ENCODE measurements at regions not wholly inside any gene's neighbourhood (a gene's known extent, or its start where the extent isn't known, plus 50 kb on each side); places are given as distances from the start of the nearest gene placed in this dataset.

DNA sequence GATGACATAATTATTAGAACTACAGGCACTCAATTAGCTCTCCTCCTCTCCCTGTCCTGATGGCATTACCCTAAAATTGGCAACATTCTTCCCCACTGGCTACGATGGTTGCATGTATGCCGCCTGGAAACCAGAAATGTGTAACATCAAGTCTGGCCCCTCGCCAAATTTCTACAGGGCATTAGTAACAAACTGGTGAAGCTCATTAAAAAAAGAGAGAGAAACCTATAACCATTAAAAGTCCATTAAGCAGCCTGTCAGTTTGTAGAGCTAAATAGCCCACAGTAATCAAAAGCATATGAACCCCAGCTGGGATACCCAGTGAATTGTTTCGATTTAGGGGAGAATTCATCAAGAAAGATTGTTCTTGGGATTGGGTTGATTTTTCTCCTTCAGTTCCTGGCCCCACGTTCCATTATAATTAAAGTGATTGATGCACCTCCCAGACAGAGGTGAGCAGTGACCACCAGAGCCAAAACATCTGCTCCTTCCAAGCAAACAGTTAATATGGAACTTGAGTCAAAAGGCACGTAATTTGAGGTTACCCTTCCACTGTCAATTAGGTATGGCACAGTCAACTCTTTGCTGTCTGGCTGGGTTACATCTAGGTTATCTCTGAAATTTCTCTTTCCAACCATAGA, 208.6 kb downstream of the C1D start:
- DNase-seq: no peak
- H3K4me3 ChIP-seq (replicated peaks in 1 of 3): no peak overlapping the region
- H3K27ac ChIP-seq: no peak overlapping the region
- no peaks in the 10 kb centered on the region for H3K36me3 ChIP-seq
- no peaks in the 10 kb centered on the region for H3K27me3 ChIP-seq
- no peak for TF ChIP-seq POLR2A (IDR thresholded peaks at IDR 0.05)
- TF ChIP-seq, protein P1, sequence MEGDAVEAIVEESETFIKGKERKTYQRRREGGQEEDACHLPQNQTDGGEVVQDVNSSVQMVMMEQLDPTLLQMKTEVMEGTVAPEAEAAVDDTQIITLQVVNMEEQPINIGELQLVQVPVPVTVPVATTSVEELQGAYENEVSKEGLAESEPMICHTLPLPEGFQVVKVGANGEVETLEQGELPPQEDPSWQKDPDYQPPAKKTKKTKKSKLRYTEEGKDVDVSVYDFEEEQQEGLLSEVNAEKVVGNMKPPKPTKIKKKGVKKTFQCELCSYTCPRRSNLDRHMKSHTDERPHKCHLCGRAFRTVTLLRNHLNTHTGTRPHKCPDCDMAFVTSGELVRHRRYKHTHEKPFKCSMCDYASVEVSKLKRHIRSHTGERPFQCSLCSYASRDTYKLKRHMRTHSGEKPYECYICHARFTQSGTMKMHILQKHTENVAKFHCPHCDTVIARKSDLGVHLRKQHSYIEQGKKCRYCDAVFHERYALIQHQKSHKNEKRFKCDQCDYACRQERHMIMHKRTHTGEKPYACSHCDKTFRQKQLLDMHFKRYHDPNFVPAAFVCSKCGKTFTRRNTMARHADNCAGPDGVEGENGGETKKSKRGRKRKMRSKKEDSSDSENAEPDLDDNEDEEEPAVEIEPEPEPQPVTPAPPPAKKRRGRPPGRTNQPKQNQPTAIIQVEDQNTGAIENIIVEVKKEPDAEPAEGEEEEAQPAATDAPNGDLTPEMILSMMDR (IDR thresholded peaks at IDR 0.05): no peak
- intact Hi-C loops (cut with DNase I): no loop called here
- H3K9me3 ChIP-seq: no peaks in the 10 kb centered on the region
- 86 to 88% methylated on average over 6 of the region's 6 CpGs for WGBS, 2 donors
- no peaks in the 10 kb centered on the region for H3K4me1 ChIP-seq

DNA sequence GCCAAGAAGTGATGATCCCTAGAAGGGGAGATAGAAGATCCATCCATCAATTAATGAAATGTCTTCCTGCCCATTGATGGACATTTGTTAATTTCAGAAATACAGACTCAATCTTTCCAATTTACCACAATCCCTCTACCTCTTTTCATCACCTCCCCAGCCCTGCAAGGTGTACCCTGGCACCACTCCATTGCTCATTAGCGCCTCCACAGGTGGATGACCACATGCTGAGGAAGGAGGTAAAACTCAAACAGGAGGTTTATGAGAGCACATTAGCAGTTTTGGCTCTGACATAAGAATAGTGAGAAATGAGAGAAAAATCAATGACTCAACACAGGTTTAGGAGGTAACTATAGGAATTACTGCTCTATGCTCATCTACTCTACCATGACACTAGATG, 208.0 kb downstream of the C1D start:
- no peak for TF ChIP-seq POLR2A (IDR thresholded peaks at IDR 0.05)
- TF ChIP-seq, protein P1 (IDR thresholded peaks at IDR 0.05): no peak
- Histone ChIP-seq H3K4me3 (replicated peaks in 1 of 3) (no peak overlapping the region), H3K27me3 (no peaks in the 10 kb centered on the region), H3K4me1 (no peaks in the 10 kb centered on the region), H3K27ac (no peak overlapping the region), H3K36me3 (no peaks in the 10 kb centered on the region), H3K9me3 (no peaks in the 10 kb centered on the region)
- intact Hi-C loops (cut with DNase I): no loop called here
- no peak for DNase-seq
- 72 to 77% methylated on average over 1 of the region's 1 CpG for WGBS, 2 donors

DNA sequence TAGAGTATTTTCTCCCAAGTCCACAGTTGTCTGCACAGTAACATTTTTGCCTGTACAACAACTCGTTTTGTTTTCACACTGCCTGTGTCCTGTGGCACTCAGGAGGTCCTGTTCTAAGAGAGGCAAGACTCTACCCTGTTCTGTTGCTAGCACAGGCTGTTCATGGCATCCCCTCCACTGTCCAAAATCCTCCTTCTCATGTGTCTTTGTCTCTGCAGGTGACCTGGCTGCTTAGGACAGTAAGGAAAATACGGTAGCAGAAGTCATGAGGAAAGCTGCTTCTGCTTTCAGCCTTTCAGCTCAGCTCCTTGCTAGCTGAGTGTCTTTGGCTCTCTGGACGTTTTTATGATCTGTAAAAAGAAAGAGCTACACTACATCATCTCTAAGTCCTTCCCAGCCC, 205.9 kb downstream of the C1D start:
- Histone ChIP-seq H3K27me3 (no peaks in the 10 kb centered on the region), H3K4me3 (replicated peaks in 1 of 3) (no peak overlapping the region), H3K4me1 (no peaks in the 10 kb centered on the region), H3K9me3 (no peaks in the 10 kb centered on the region), H3K27ac (no peak overlapping the region), H3K36me3 (no peaks in the 10 kb centered on the region)
- intact Hi-C loops (cut with DNase I): no loop called here
- TF ChIP-seq, protein P1 (IDR thresholded peaks at IDR 0.05): no peak
- no peak for TF ChIP-seq POLR2A (IDR thresholded peaks at IDR 0.05)
- no peak for DNase-seq
- 53 to 69% methylated on average over 3 of the region's 3 CpGs for WGBS, 2 donors

DNA sequence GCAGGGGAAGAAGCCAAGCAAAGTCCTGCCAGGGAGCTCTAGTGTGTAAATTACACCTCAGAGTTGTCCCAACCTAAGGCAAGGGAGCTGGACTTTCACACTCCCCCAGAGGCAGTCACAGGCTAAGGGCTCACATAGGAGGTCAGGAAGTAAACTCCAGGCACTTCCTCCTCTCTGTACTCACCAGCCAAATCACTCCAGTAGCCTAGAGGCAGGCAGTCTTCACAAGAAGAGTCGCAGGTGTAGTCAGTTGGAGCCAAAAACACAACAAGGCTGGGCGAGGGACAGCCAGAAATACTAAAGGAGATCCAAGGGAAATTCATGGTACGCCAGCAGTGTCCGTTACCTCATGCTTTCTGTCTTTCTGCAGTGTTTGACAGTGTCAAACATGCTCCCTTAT, 205.0 kb downstream of the C1D start:
- Histone ChIP-seq H3K27me3 (no peaks in the 10 kb centered on the region), H3K4me3 (replicated peaks in 1 of 3) (no peak overlapping the region), H3K27ac (no peak overlapping the region), H3K9me3 (no peaks in the 10 kb centered on the region), H3K4me1 (no peaks in the 10 kb centered on the region), H3K36me3 (no peaks in the 10 kb centered on the region)
- TF ChIP-seq POLR2A (IDR thresholded peaks at IDR 0.05): no peak
- TF ChIP-seq, protein P1 (IDR thresholded peaks at IDR 0.05): no peak
- 85 to 90% methylated on average over 4 of the region's 4 CpGs for WGBS, 2 donors
- intact Hi-C loops (cut with DNase I): no loop called here
- no peak for DNase-seq

DNA sequence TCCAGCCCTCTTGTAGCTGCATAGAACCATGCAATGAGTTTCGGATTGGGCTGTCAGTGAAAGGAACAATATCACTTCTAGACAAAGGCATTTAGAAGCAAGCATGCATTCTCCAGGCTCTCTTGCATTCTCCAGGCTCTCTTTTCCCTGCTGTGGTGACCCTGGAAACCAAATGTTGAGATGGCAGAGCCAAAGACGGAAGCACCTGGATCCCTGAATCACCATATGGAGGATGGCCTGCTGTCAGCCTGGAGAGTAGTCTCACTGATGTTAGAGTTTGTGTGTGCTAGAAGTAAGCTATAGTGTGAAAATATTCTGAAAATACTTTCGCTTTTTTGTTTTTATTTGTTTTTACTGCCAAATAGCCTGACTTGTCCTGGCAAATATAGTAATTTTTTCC, 203.9 kb downstream of the C1D start:
- Histone ChIP-seq H3K36me3 (no peaks in the 10 kb centered on the region), H3K27me3 (no peaks in the 10 kb centered on the region), H3K9me3 (no peaks in the 10 kb centered on the region), H3K4me3 (replicated peaks in 1 of 3) (no peak overlapping the region), H3K27ac (no peak overlapping the region), H3K4me1 (no peaks in the 10 kb centered on the region)
- no peak for TF ChIP-seq POLR2A (IDR thresholded peaks at IDR 0.05)
- TF ChIP-seq, protein P1 (IDR thresholded peaks at IDR 0.05): no peak
- no peak for DNase-seq
- WGBS, 2 donors: 88 to 91% methylated on average over 3 of the region's 3 CpGs
- intact Hi-C loops (cut with DNase I): no loop called here
